GM13976 (cell line): ENCODE measurements at regions not wholly inside any gene's neighbourhood (a gene's known extent, or its start where the extent isn't known, plus 50 kb on each side); places are given as distances from the start of the nearest gene placed in this dataset.
A peak's percentile ranks its signal among the peaks of the same experiment; 100 is the strongest.

Source experiments
- DNase-seq: peaks from one replicate; pipeline ENCODE4 v3.0.0; 2012; ENCODE audit warnings: low spot score
- CTCF ChIP-seq: IDR thresholded peaks from 2 replicates; pipeline ENCODE4 v1.5.1; 2012; ENCODE audit warnings: borderline replicate concordance, mild to moderate bottlenecking; ENCODE audit not compliant: insufficient read depth; ENCODE audit errors: extremely low read depth, missing control alignments, control extremely low read depth
- in situ Hi-C: fragments of 300-500 bp; cut with MboI; formaldehyde crosslinking; loops from one replicate; pipeline ENCODE4 v1.12.0; 2022; ENCODE audit warnings: low sequenced_read_pairs, mixed read lengths, inconsistent platforms; ENCODE audit not compliant: unreplicated experiment

GRCh38 chr14:51145246-51145645, 50.3 kb upstream of the TRIM9 start:
- no peak for TF ChIP-seq CTCF
- in situ Hi-C loops, result no loop called here
- DNase-seq, result no peak

- in situ Hi-C loops, result no loop called here
- DNase-seq, result no peak
- no peak for TF ChIP-seq CTCF
These were observed 52.3 kb upstream of the TRIM9 start for GRCh38 chr14:51147183-51147582.

GRCh38 chr14:51155326-51155725, 60.4 kb upstream of the TRIM9 start:
- TF ChIP-seq CTCF, result no peak
- in situ Hi-C loops, result loop anchor here (10.0 kb wide), 1 partner anchor 69 kb away; no protein-coding TSS in a partner anchor
- DNase-seq, result no peak

GRCh38 chr14:51157012-51157411, 62.1 kb upstream of the TRIM9 start:
- in situ Hi-C loops, result loop anchor here (10.0 kb wide), 1 partner anchor 68 kb away; no protein-coding TSS in a partner anchor
- peak; percentile 33 for TF ChIP-seq CTCF
- DNase-seq, result peak; percentile 29

GRCh38 chr14:51160871-51161270, 66.0 kb upstream of the TRIM9 start:
- no peak for DNase-seq
- no peak for TF ChIP-seq CTCF

GRCh38 chr14:51165415-51165814, 70.5 kb upstream of the TRIM9 start:
- TF ChIP-seq CTCF, result no peak
- DNase-seq, result no peak
- in situ Hi-C loops, result no loop called here

More at GRCh38 chr14:51160871-51161270, 66.0 kb upstream of the TRIM9 start:
- in situ Hi-C loops, result no loop called here

GRCh38 chr14:51167587-51168214, 72.3 kb upstream of the TMX1 start:
- DNase-seq, result no peak
- no peak for TF ChIP-seq CTCF
- in situ Hi-C loops, result no loop called here
